Ishikawa (cell line): ENCODE measurements at regions not wholly inside any gene's neighbourhood (a gene's known extent, or its start where the extent isn't known, plus 50 kb on each side); places are given as distances from the start of the nearest gene placed in this dataset.

Experiments
- EP300 ChIP-seq: IDR thresholded peaks from 2 replicates; pipeline ENCODE4 v1.6.1; 2012; ENCODE audit warnings: borderline replicate concordance
- TAF1 ChIP-seq: IDR thresholded peaks from 2 replicates; pipeline ENCODE4 v1.6.1; 2012; ENCODE audit warnings: low read depth, mild to moderate bottlenecking

DNA sequence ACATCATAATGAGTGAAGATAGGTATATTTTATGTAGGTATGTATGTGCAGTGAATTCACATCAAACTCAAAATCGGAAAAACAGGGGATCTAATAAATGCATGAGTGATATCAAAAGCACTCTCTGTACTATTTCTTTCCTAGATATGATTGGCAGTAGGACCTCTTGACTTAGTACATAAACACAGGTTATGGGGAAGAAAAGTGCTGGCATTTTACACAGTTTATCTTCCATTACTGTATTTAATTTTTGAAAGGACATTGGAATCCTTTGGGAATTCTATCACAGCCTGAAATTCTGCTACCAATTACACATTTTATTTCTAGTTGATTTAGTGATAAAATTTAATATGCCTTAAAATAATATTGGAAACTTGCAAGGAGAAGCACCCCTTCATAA is 470.5 kb upstream of the ONECUT1 start:
- no peak for TF ChIP-seq TAF1
- no peak for TF ChIP-seq EP300
